Neural crest cell (in vitro differentiated cells): ENCODE measurements at regions not wholly inside any gene's neighbourhood (a gene's known extent, or its start where the extent isn't known, plus 50 kb on each side); places are given as distances from the start of the nearest gene placed in this dataset.

Source experiments
- DNase-seq: peaks from one replicate; pipeline ENCODE4 v3.0.0; 2021; ENCODE audit warnings: low read depth, mixed read lengths, low spot score
- H3K27ac Mint-ChIP-seq: one replicate; pipeline ENCODE4 v1.8.0; 2021; ENCODE audit warnings: mild to moderate bottlenecking, mixed read lengths; ENCODE audit not compliant: unreplicated experiment
- H3K27me3 Mint-ChIP-seq: 2 replicates; pipeline ENCODE4 v1.8.0; 2021; ENCODE audit warnings: low read depth, mild to moderate bottlenecking, mixed read lengths
- H3K36me3 Mint-ChIP-seq: 2 replicates; pipeline ENCODE4 v1.8.0; 2021; ENCODE audit warnings: low read depth, mild to moderate bottlenecking, mixed read lengths
- H3K4me1 Mint-ChIP-seq: 2 replicates; pipeline ENCODE4 v1.8.0; 2021; ENCODE audit warnings: mixed read lengths
- H3K4me3 Mint-ChIP-seq: one replicate; pipeline ENCODE4 v1.8.0; 2021; ENCODE audit warnings: mild to moderate bottlenecking, mixed read lengths
- H3K9me3 Mint-ChIP-seq: 2 replicates; pipeline ENCODE4 v1.8.0; 2021; ENCODE audit warnings: mixed read lengths
- CTCF ChIP-seq: fragments of 200-600 bp; sonication (generic); conservative IDR thresholded peaks from 2 replicates; pipeline ENCODE4 v1.5.0; 2021; ENCODE audit warnings: antibody characterized with exemption, mild to moderate bottlenecking

- Mint-ChIP-seq H3K4me1 (peaks cover 25% of the 10 kb centered on the region), H3K9me3 (no peaks in the 10 kb centered on the region), H3K4me3 (peak overlapping the region; percentile 90), H3K27me3 (peaks cover 44% of the 10 kb centered on the region), H3K36me3 (no peaks in the 10 kb centered on the region), H3K27ac (peak overlapping the region; percentile 68)
- DNase-seq, result no peak
- no peak for TF ChIP-seq CTCF
Observed at GRCh38 chr2:172233987-172234715, 131.5 kb upstream of the DLX2 start.

- H3K4me1 Mint-ChIP-seq, result peaks cover 25% of the 10 kb centered on the region
- H3K27ac Mint-ChIP-seq, result peak overlapping the region; percentile 81
- H3K27me3 Mint-ChIP-seq, result peaks cover 44% of the 10 kb centered on the region
- no peak for TF ChIP-seq CTCF
- DNase-seq, result peak; percentile 22
- H3K9me3 Mint-ChIP-seq, result no peaks in the 10 kb centered on the region
- no peaks in the 10 kb centered on the region for H3K36me3 Mint-ChIP-seq
- H3K4me3 Mint-ChIP-seq, result peak overlapping the region; percentile 90
Observed at GRCh38 chr2:172234716-172235691, 132.3 kb upstream of the DLX2 start.

- Mint-ChIP-seq H3K4me1 (peaks cover 45% of the 10 kb centered on the region), H3K27ac (no peak overlapping the region), H3K36me3 (no peaks in the 10 kb centered on the region), H3K27me3 (peaks cover 23% of the 10 kb centered on the region), H3K9me3 (no peaks in the 10 kb centered on the region), H3K4me3 (no peak overlapping the region)
- DNase-seq, result no peak
- TF ChIP-seq CTCF, result no peak
Observed at GRCh38 chr2:172239944-172240590, 137.4 kb upstream of the DLX2 start.

GRCh38 chr2:172241222-172241621 is 138.5 kb upstream of the DLX2 start:
- H3K4me3 Mint-ChIP-seq, result no peak overlapping the region
- H3K27me3 Mint-ChIP-seq, result peaks cover 12% of the 10 kb centered on the region
- H3K27ac Mint-ChIP-seq, result peak overlapping the region; percentile 3
- no peak for DNase-seq
- H3K9me3 Mint-ChIP-seq, result no peaks in the 10 kb centered on the region
- H3K36me3 Mint-ChIP-seq, result no peaks in the 10 kb centered on the region
- H3K4me1 Mint-ChIP-seq, result peaks cover 48% of the 10 kb centered on the region
- no peak for TF ChIP-seq CTCF

DNA sequence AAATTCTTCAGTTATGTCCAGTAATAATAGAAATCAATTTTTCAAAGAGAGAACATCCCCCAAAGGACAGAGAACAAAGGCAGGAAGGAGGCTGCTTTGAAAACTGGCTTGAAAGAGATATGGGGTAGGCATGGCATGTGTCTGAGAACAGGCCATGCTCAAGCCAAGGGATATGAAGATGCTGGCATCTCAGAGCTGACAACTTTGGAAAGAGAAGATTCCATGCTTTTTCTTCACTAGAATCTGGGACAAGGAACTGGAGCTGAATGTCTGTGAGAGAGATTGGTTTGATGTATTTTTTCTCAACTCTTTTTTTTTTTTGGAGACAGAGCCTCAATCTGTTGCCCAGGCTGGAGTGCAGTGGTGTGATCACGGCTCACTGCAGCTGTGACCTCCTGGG is 139.8 kb upstream of the DLX2 start:
- Mint-ChIP-seq H3K4me3 (no peak overlapping the region), H3K4me1 (peaks cover 57% of the 10 kb centered on the region), H3K27me3 (peaks cover 2% of the 10 kb centered on the region), H3K9me3 (no peaks in the 10 kb centered on the region), H3K36me3 (no peaks in the 10 kb centered on the region), H3K27ac (no peak overlapping the region)
- no peak for DNase-seq
- TF ChIP-seq CTCF, result no peak
